IMR-90 (cell line): ENCODE measurements at regions not wholly inside any gene's neighbourhood (a gene's known extent, or its start where the extent isn't known, plus 50 kb on each side); places are given as distances from the start of the nearest gene placed in this dataset.

Experiments
- ATAC-seq: fragments of 200-7000 bp; cut with Tn5 transposase; 2 replicates; pipeline ENCODE4 v1.9.1; 2020; ENCODE audit warnings: low read depth, mild to moderate bottlenecking, moderate library complexity
- BruUV-seq: library from RNA; stranded (reverse); fragments of 400-500 nt; replicated peaks from 2 replicates; lab custom pipeline; 2021; lab: Mats Ljungman, UMichigan
- CTCF ChIA-PET: fragments of 300-600 bp; formaldehyde crosslinking; extraction: SDS; loops from one replicate; lab custom pipeline; 2021; ENCODE audit warnings: antibody characterized with exemption; lab: Yijun Ruan, JAX
- POLR2A ChIA-PET: fragments of 300-600 bp; sonication (Branson Sonifier 250); formaldehyde crosslinking; loops from one replicate; lab custom pipeline; 2022; ENCODE audit warnings: antibody characterized with exemption; ENCODE audit not compliant: unreplicated experiment; lab: Charles Lee
- DNase-seq: peaks from one replicate; pipeline ENCODE4 v3.0.0; 2013
- H2AFZ ChIP-seq: replicated peaks from 2 replicates; pipeline ENCODE3; 2013; ENCODE audit warnings: low read length, mild to moderate bottlenecking; ENCODE audit not compliant: poor library complexity
- H2AK5ac ChIP-seq: 2 replicates; pipeline ENCODE4 v1.6.1; 2013; ENCODE audit warnings: low read depth, low read length, inconsistent platforms
- H2AK9ac ChIP-seq: replicated peaks from 2 replicates; pipeline ENCODE3; 2013; ENCODE audit warnings: mild to moderate bottlenecking, low read depth, low read length, moderate library complexity; ENCODE audit not compliant: poor library complexity
- H2BK120ac ChIP-seq: 2 replicates; pipeline ENCODE4 v1.6.1; 2013; ENCODE audit warnings: low read depth, low read length, inconsistent platforms
- H2BK15ac ChIP-seq: 3 replicates; pipeline ENCODE4 v1.6.1; 2013; ENCODE audit warnings: low read depth, low read length, inconsistent platforms
- H2BK20ac ChIP-seq: 2 replicates; pipeline ENCODE4 v1.6.1; 2013; ENCODE audit warnings: low read depth, mild to moderate bottlenecking, inconsistent platforms, low read length, moderate library complexity
- H2BK5ac ChIP-seq: 2 replicates; pipeline ENCODE4 v1.6.1; 2013; ENCODE audit warnings: mild to moderate bottlenecking, low read depth, low read length, inconsistent platforms; ENCODE audit not compliant: poor library complexity, severe bottlenecking
- H3K14ac ChIP-seq: replicated peaks from 2 replicates; pipeline ENCODE4 v1.6.1; 2013; ENCODE audit warnings: low read depth, low read length, inconsistent platforms
- H3K18ac ChIP-seq: 2 replicates; pipeline ENCODE4 v1.6.1; 2013; ENCODE audit warnings: low read depth, low read length, control low read depth
- H3K23ac ChIP-seq: 2 replicates; pipeline ENCODE4 v1.6.1; 2013; ENCODE audit warnings: low read depth, low read length, inconsistent platforms
- H3K27ac ChIP-seq: 2 replicates; pipeline ENCODE4 v1.5.1; 2013; ENCODE audit warnings: mild to moderate bottlenecking, control low read depth, low read length; ENCODE audit not compliant: insufficient read depth
- H3K27me3 ChIP-seq: 2 replicates; pipeline ENCODE4 v1.6.1; 2013; ENCODE audit warnings: low read length; ENCODE audit not compliant: control insufficient read depth, insufficient read depth
- H3K36me3 ChIP-seq: 2 replicates; pipeline ENCODE4 v1.6.1; 2013; ENCODE audit warnings: low read length, mixed read lengths; ENCODE audit not compliant: control insufficient read depth, insufficient read depth
- H3K4ac ChIP-seq: 2 replicates; pipeline ENCODE4 v1.6.1; 2013; ENCODE audit warnings: low read depth, low read length, inconsistent platforms
- H3K4me1 ChIP-seq: 2 replicates; pipeline ENCODE4 v1.6.1; 2013; ENCODE audit warnings: low read length, mixed read lengths; ENCODE audit not compliant: control insufficient read depth, insufficient read depth
- H3K4me2 ChIP-seq: 2 replicates; pipeline ENCODE4 v1.6.1; 2013; ENCODE audit warnings: low read depth, mild to moderate bottlenecking, control low read depth, low read length, moderate library complexity
- H3K4me3 ChIP-seq: 2 replicates; pipeline ENCODE4 v1.5.1; 2013; ENCODE audit warnings: low read depth, mild to moderate bottlenecking, control low read depth, low read length, moderate library complexity; ENCODE audit not compliant: insufficient read depth
- H3K56ac ChIP-seq: 2 replicates; pipeline ENCODE4 v1.6.1; 2013; ENCODE audit warnings: low read length, inconsistent platforms; ENCODE audit not compliant: insufficient read depth; ENCODE audit errors: extremely low read depth
- H3K79me1 ChIP-seq, 2 experiments: 2 replicates each; pipeline ENCODE4 v1.6.1; 2013; ENCODE audit warnings: low read length in 2 of 2, inconsistent platforms in 1 of 2, low read depth in 1 of 2
- H3K9ac ChIP-seq: 2 replicates; pipeline ENCODE4 v1.6.1; 2013; ENCODE audit warnings: low read depth, low read length, control low read depth
- H3K9me1 ChIP-seq: 2 replicates; pipeline ENCODE4 v1.6.1; 2013; ENCODE audit warnings: low read length, inconsistent platforms; ENCODE audit not compliant: insufficient read depth
- H3K9me3 ChIP-seq: 2 replicates; pipeline ENCODE4 v1.6.1; 2013; ENCODE audit warnings: low read length; ENCODE audit not compliant: control insufficient read depth, insufficient read depth
- H4K20me1 ChIP-seq: 2 replicates; pipeline ENCODE4 v1.6.1; 2013; ENCODE audit warnings: low read length, inconsistent platforms; ENCODE audit not compliant: insufficient read depth
- H4K5ac ChIP-seq: 2 replicates; pipeline ENCODE4 v1.6.1; 2013; ENCODE audit warnings: mild to moderate bottlenecking, low read depth, low read length, control low read depth
- H4K8ac ChIP-seq, 2 experiments: 2 replicates each; pipeline ENCODE4 v1.6.1; 2013; ENCODE audit warnings: low read depth in 2 of 2, low read length in 2 of 2, control low read depth in 1 of 2, inconsistent platforms in 1 of 2
- H4K91ac ChIP-seq: 2 replicates; pipeline ENCODE4 v1.6.1; 2013; ENCODE audit warnings: low read depth, low read length, inconsistent platforms; ENCODE audit not compliant: insufficient read depth
- CHD1 ChIP-seq: IDR thresholded peaks from 2 replicates; pipeline ENCODE4 v1.6.1; 2012; ENCODE audit warnings: low read depth, low read length, improper control_type of control experiment
- MXI1 ChIP-seq: IDR thresholded peaks from 2 replicates; pipeline ENCODE4 v1.6.1; 2012; ENCODE audit warnings: low read depth, mild to moderate bottlenecking, low read length, moderate library complexity, borderline replicate concordance
- POLR2A ChIP-seq: IDR thresholded peaks from 2 replicates; pipeline ENCODE4 v1.6.1; 2012; ENCODE audit warnings: mild to moderate bottlenecking, low read depth, low read length
- RFX5 ChIP-seq: IDR thresholded peaks from 2 replicates; pipeline ENCODE4 v1.8.0; 2012; ENCODE audit warnings: low read depth, mild to moderate bottlenecking, low read length, moderate library complexity
- SMC3 ChIP-seq: fragments of 150-350 bp; IDR thresholded peaks from 2 replicates; pipeline ENCODE4 v1.6.1; 2016; ENCODE audit warnings: low read depth, mild to moderate bottlenecking, antibody characterized with exemption, low read length, moderate library complexity
- USF2 ChIP-seq: fragments of 150-350 bp; IDR thresholded peaks from 2 replicates; pipeline ENCODE4 v1.6.1; 2017; ENCODE audit warnings: mild to moderate bottlenecking, antibody characterized with exemption, low read length, low read depth
- dilution Hi-C: fragments of 300-500 bp; cut with HindIII; formaldehyde crosslinking; loops from one replicate; pipeline ENCODE4 v1.14.3; 2018; ENCODE audit warnings: low sequenced_read_pairs; ENCODE audit not compliant: unreplicated experiment
- in situ Hi-C: fragments of 300-500 bp; cut with MboI; formaldehyde crosslinking; loops from 3 replicates; pipeline ENCODE4 v1.14.3; 2019; ENCODE audit warnings: low sequenced_read_pairs, inconsistent platforms, mixed read lengths
- intact Hi-C: fragments of 100-400 bp; cut with micrococcal nuclease; formaldehyde crosslinking; loops from 2 replicates; pipeline ENCODE4 v1.10.0; 2022

GRCh38 chr2:41375901-41376300, 671.9 kb upstream of the PKDCC start:
- no peak for TF ChIP-seq CHD1
- TF ChIP-seq RFX5, result no peak
- no peak for TF ChIP-seq USF2
- TF ChIP-seq POLR2A, result no peak
- TF ChIP-seq SMC3, result no peak
- no peak for TF ChIP-seq MXI1
- Histone ChIP-seq H4K8ac (no peak overlapping the region), H3K4me1 (no peaks in the 10 kb centered on the region), H2BK20ac (no peak overlapping the region), H2AK9ac (no peak overlapping the region), H3K4me3 (no peak overlapping the region), H4K5ac (no peak overlapping the region), H3K18ac (no peak overlapping the region), H3K36me3 (no peaks in the 10 kb centered on the region), H3K56ac (no peak overlapping the region), H3K14ac (no peak overlapping the region), H4K91ac (no peak overlapping the region), H3K23ac (no peak overlapping the region), H3K27me3 (no peaks in the 10 kb centered on the region), H3K9ac (no peak overlapping the region), H3K4ac (no peak overlapping the region), H4K20me1 (no peaks in the 10 kb centered on the region), H2BK15ac (no peak overlapping the region), H2AFZ (no peak overlapping the region), H3K9me3 (no peaks in the 10 kb centered on the region), H3K79me1 (no peaks in the 10 kb centered on the region), H3K27ac (no peak overlapping the region), H3K4me2 (no peak overlapping the region), H2BK5ac (no peak overlapping the region), H2BK120ac (no peak overlapping the region), H2AK5ac (no peak overlapping the region), H3K9me1 (no peaks in the 10 kb centered on the region)
- ATAC-seq (no peak), DNase-seq (no peak)
- in situ Hi-C loops, result no loop called here
- CTCF ChIA-PET, result no interaction called here
- BruUV-seq, result no TSS peak
- POLR2A ChIA-PET, result no interaction called here
- dilution Hi-C loops, result no loop called here
- intact Hi-C loops, result no loop called here
